ENCODE measurements at regions not wholly inside any gene's neighbourhood (a gene's known extent, or its start where the extent isn't known, plus 50 kb on each side); places are given as distances from the start of the nearest gene placed in this dataset.
"Not testable (repeated sequence)": the region's sequence is repeated elsewhere in the genome, so short reads cannot be mapped to it uniquely, and the experiment has no call there.

GRCh38 chr11:38842991-38843390, 2245.0 kb upstream of the RAG2 start:
- DNase-seq (no peak), ATAC-seq (ENCODE audit: low read depth) (no peak)
- H3K27me3 Mint-ChIP-seq: no peaks in the 10 kb centered on the region
- no peak overlapping the region for H3K27ac Mint-ChIP-seq
- POLR2A ChIA-PET: no interaction called here
- H3K4me3 Mint-ChIP-seq: no peak overlapping the region
- peaks cover 2% of the 10 kb centered on the region for H3K36me3 Mint-ChIP-seq
- no peaks in the 10 kb centered on the region for H3K4me1 Mint-ChIP-seq
- peaks cover 5% of the 10 kb centered on the region for H3K9me3 Mint-ChIP-seq

DNA sequence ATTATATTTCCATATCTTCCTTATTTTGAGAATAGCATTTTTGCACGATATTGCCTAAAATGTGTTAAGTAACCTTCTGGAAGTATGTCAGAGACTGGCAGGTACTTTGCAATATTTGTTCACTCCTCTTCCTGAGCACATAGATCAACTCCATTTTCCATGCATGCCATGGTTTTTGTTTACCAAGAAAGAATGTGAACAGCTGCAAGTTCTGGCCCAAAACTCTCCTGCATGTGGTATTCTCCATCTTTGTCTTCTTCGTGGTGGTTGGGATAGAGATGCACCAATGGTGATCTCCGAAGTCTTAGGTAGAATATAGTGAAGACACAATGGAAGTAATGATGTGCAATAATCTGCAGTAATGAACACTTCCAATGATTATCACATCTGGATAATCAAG, 2241.0 kb upstream of the RAG2 start:
- Mint-ChIP-seq H3K4me1 (no peaks in the 10 kb centered on the region), H3K27me3 (no peaks in the 10 kb centered on the region), H3K9me3 (no peaks in the 10 kb centered on the region), H3K27ac (no peak overlapping the region), H3K4me3 (no peak overlapping the region), H3K36me3 (no peaks in the 10 kb centered on the region)
- ATAC-seq (ENCODE audit: low read depth) (no peak), DNase-seq (no peak)
- POLR2A ChIA-PET: no interaction called here

DNA sequence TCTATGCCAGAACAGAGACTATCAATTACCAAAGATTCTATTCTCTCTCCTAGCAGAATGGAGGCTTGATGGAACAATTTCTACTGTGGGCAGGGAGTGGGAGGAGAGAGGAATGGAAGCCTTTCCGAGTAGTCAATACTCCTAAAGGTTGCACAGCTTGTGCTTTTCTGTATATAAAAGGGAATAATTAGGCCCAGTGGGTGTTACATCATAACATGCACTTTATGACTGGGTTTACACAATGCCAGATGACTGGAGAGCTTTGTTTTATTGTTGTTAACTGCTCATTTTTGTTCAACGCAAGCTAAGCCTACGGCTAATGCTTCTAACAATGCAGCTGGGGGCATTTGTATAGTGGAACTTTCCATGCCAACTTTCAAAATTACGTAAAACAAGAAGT, 2237.9 kb upstream of the RAG2 start:
- H3K36me3 Mint-ChIP-seq: no peaks in the 10 kb centered on the region
- H3K27ac Mint-ChIP-seq: no peak overlapping the region
- no peak for ATAC-seq (ENCODE audit: low read depth)
- H3K9me3 Mint-ChIP-seq: no peaks in the 10 kb centered on the region
- no peak for DNase-seq
- no peaks in the 10 kb centered on the region for H3K4me1 Mint-ChIP-seq
- H3K4me3 Mint-ChIP-seq: no peak overlapping the region
- no peaks in the 10 kb centered on the region for H3K27me3 Mint-ChIP-seq
- POLR2A ChIA-PET: no interaction called here

GRCh38 chr11:38824573-38824972, 2226.5 kb upstream of the RAG2 start:
- no peak overlapping the region for H3K4me3 Mint-ChIP-seq
- no peaks in the 10 kb centered on the region for H3K36me3 Mint-ChIP-seq
- no peak for ATAC-seq (ENCODE audit: low read depth)
- H3K27me3 Mint-ChIP-seq: no peaks in the 10 kb centered on the region
- H3K9me3 Mint-ChIP-seq: peaks cover 16% of the 10 kb centered on the region
- DNase-seq: no peak
- POLR2A ChIA-PET: no interaction called here
- no peaks in the 10 kb centered on the region for H3K4me1 Mint-ChIP-seq
- H3K27ac Mint-ChIP-seq: no peak overlapping the region

DNA sequence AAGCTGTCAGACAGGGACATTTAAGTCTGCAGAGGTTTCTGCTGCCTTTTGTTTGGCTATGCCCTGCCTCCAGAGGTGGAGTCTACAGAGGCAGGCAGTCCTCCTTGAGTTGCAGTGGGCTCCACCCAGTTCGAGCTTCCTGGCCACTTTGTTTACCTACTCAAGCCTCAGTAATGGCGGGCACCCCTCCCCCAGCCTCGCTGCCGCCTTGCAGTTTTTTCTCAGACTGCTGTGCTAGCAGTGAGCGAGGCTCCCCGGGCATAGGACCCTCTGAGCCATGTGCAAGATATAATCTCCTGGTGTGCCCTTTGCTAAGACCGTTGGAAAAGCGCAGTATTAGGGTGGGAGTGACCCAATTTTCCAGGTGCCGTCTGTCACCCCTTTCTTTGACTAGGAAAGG, 2223.8 kb upstream of the RAG2 start:
- H3K4me3 Mint-ChIP-seq; DNase-seq; H3K36me3 Mint-ChIP-seq; ATAC-seq (ENCODE audit: low read depth); POLR2A ChIA-PET; H3K27ac Mint-ChIP-seq; H3K27me3 Mint-ChIP-seq; H3K4me1 Mint-ChIP-seq: not testable (repeated sequence)
- peaks cover 13% of the 10 kb centered on the region for H3K9me3 Mint-ChIP-seq

- POLR2A ChIA-PET: no interaction called here
- ATAC-seq (ENCODE audit: low read depth) (no peak), DNase-seq (no peak)
- no peak overlapping the region for H3K27ac Mint-ChIP-seq
- no peak overlapping the region for H3K4me3 Mint-ChIP-seq
- peaks cover 10% of the 10 kb centered on the region for H3K9me3 Mint-ChIP-seq
- no peaks in the 10 kb centered on the region for H3K27me3 Mint-ChIP-seq
- H3K4me1 Mint-ChIP-seq: no peaks in the 10 kb centered on the region
- H3K36me3 Mint-ChIP-seq: no peaks in the 10 kb centered on the region
Measured at GRCh38 chr11:38819981-38820380, 2221.9 kb upstream of the RAG2 start.

DNA sequence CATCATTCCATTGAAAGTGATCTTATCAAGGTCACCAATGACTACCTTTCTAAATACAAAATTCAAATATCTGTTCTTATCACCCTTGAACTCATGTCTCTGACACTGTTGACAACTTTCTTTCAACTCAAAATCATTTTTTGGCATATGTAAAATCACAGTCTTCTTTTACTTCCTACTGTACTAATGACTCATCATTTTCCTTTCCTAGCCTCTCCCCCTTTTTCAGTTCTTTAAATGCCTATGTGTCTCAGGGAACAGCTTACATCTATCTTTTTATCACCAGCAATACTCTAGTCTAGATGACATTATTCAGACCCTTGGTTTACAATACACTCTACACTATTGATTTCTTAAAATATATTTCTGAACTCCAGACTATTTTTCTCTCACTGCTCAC, 2220.7 kb upstream of the RAG2 start:
- DNase-seq: no peak
- no peak for ATAC-seq (ENCODE audit: low read depth)
- POLR2A ChIA-PET: no interaction called here
- Mint-ChIP-seq H3K4me3 (no peak overlapping the region), H3K36me3 (no peaks in the 10 kb centered on the region), H3K27me3 (no peaks in the 10 kb centered on the region), H3K27ac (no peak overlapping the region), H3K9me3 (peaks cover 6% of the 10 kb centered on the region), H3K4me1 (no peaks in the 10 kb centered on the region)

DNA sequence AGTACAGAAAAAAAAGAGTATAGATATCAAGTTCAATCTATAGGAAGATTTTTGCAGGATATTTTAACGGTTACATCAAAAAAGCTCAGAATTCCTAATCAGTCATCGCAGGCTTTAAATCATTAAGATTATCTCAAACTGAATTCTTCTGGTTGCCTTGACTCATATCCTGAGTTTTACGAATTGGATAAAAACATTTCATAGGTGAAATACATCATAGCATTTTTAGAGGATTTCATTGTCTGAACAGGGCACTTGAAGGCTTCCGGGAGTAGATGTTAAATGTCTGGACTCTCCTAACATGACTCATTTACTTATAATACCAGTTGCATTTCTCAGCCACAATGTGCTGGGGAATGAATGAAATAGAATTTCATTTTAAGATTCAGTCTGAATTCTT, 2216.6 kb upstream of the RAG2 start:
- DNase-seq (no peak), ATAC-seq (ENCODE audit: low read depth) (no peak)
- H3K4me3 Mint-ChIP-seq: no peak overlapping the region
- H3K9me3 Mint-ChIP-seq: peaks cover 8% of the 10 kb centered on the region
- POLR2A ChIA-PET: no interaction called here
- H3K27me3 Mint-ChIP-seq: no peaks in the 10 kb centered on the region
- H3K27ac Mint-ChIP-seq: no peak overlapping the region
- no peaks in the 10 kb centered on the region for H3K36me3 Mint-ChIP-seq
- no peaks in the 10 kb centered on the region for H3K4me1 Mint-ChIP-seq

DNA sequence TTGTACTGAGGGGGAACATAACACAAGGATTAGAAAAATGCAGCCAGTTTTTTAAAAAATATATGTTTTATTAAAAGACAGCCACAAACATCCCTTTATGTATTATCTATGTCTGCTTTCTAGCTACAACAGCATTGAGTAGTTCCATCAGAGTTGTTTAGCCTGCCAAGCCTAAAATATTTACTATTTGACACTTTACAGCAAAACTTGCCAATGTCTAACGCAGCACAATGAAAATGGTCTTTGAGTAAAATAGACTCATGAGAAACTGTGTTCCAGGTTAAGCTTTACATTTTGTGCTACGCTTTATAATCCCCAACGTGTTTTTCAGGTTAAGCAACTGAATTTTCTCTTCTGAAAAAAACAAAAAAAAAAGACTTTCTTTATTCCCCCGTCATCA, 2211.5 kb upstream of the RAG2 start:
- Mint-ChIP-seq H3K27ac (no peak overlapping the region), H3K27me3 (no peaks in the 10 kb centered on the region), H3K4me1 (no peaks in the 10 kb centered on the region), H3K4me3 (no peak overlapping the region), H3K9me3 (peaks cover 5% of the 10 kb centered on the region), H3K36me3 (no peaks in the 10 kb centered on the region)
- DNase-seq: no peak
- POLR2A ChIA-PET: no interaction called here
- ATAC-seq (ENCODE audit: low read depth): no peak

GRCh38 chr11:38796281-38796680, 2198.2 kb upstream of the RAG2 start:
- POLR2A ChIA-PET: no interaction called here
- DNase-seq (no peak), ATAC-seq (ENCODE audit: low read depth) (no peak)
- Mint-ChIP-seq H3K27me3 (no peaks in the 10 kb centered on the region), H3K4me3 (no peak overlapping the region), H3K9me3 (no peaks in the 10 kb centered on the region), H3K4me1 (no peaks in the 10 kb centered on the region), H3K27ac (no peak overlapping the region), H3K36me3 (no peaks in the 10 kb centered on the region)

- POLR2A ChIA-PET: no interaction called here
- DNase-seq: no peak
- H3K27ac Mint-ChIP-seq: no peak overlapping the region
- H3K36me3 Mint-ChIP-seq: no peaks in the 10 kb centered on the region
- no peaks in the 10 kb centered on the region for H3K9me3 Mint-ChIP-seq
- no peak for ATAC-seq (ENCODE audit: low read depth)
- no peaks in the 10 kb centered on the region for H3K4me1 Mint-ChIP-seq
- H3K27me3 Mint-ChIP-seq: no peaks in the 10 kb centered on the region
- no peak overlapping the region for H3K4me3 Mint-ChIP-seq
Measured at GRCh38 chr11:38795027-38795426, 2197.0 kb upstream of the RAG2 start.

- no peaks in the 10 kb centered on the region for H3K36me3 Mint-ChIP-seq
- no peaks in the 10 kb centered on the region for H3K4me1 Mint-ChIP-seq
- DNase-seq (no peak), ATAC-seq (ENCODE audit: low read depth) (no peak)
- peaks cover 1% of the 10 kb centered on the region for H3K9me3 Mint-ChIP-seq
- POLR2A ChIA-PET: no interaction called here
- H3K27me3 Mint-ChIP-seq: no peaks in the 10 kb centered on the region
- H3K27ac Mint-ChIP-seq: no peak overlapping the region
- H3K4me3 Mint-ChIP-seq: no peak overlapping the region
Measured at GRCh38 chr11:38791346-38791961, 2193.4 kb upstream of the RAG2 start.

DNA sequence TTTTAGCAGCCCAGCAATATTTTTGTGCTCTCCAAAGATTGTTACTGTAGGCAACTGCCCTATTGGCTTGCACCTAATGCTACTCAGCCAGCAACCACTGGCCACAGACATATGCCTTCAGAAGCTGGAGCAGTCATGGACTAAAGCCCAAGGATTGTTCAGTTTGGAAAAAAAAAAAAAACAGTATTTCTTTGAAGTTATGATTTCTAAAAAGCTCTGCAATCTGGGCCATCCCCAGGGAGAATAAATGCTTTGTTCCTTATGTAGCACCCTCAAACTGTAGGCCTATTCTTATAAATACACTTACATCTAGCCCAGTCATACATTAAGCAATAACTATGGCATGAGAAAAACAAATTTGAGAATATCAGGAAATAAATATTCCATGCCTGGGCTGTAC, 2190.5 kb upstream of the RAG2 start:
- Mint-ChIP-seq H3K27ac (no peak overlapping the region), H3K36me3 (no peaks in the 10 kb centered on the region), H3K4me1 (no peaks in the 10 kb centered on the region), H3K9me3 (peaks cover 3% of the 10 kb centered on the region), H3K4me3 (no peak overlapping the region), H3K27me3 (no peaks in the 10 kb centered on the region)
- DNase-seq: no peak
- no peak for ATAC-seq (ENCODE audit: low read depth)
- POLR2A ChIA-PET: no interaction called here

GRCh38 chr11:38784164-38784563, 2186.1 kb upstream of the RAG2 start:
- Mint-ChIP-seq H3K9me3 (peaks cover 4% of the 10 kb centered on the region), H3K4me3 (no peak overlapping the region), H3K4me1 (no peaks in the 10 kb centered on the region), H3K27ac (no peak overlapping the region), H3K36me3 (no peaks in the 10 kb centered on the region), H3K27me3 (no peaks in the 10 kb centered on the region)
- DNase-seq: no peak
- POLR2A ChIA-PET: no interaction called here
- ATAC-seq (ENCODE audit: low read depth): no peak

DNA sequence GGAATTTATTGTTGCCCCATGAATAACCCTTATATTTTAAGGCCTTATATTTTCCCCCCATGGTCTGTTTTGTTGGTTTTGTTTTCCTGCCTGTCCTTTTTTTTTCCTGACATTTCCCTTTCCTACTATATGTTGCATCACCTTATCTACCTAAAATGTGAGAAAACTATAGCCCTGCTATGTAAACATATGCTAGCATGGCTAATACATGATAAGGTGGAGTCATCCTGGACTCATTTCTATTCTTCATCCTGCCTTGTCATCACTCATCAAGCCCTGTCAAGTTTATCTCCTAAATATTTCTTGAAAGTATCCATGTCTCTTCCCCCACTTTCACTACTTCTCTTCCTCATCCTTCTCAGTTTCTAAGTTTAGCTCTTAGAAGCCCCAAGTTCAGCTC, 2168.8 kb upstream of the RAG2 start:
- no peaks in the 10 kb centered on the region for H3K36me3 Mint-ChIP-seq
- no peak for ATAC-seq (ENCODE audit: low read depth)
- peaks cover 7% of the 10 kb centered on the region for H3K9me3 Mint-ChIP-seq
- H3K4me1 Mint-ChIP-seq: no peaks in the 10 kb centered on the region
- no peak overlapping the region for H3K4me3 Mint-ChIP-seq
- no peak for DNase-seq
- POLR2A ChIA-PET: no interaction called here
- H3K27me3 Mint-ChIP-seq: no peaks in the 10 kb centered on the region
- no peak overlapping the region for H3K27ac Mint-ChIP-seq

Data from activated naive CD8-positive, alpha-beta T cell treated with anti-CD3 and anti-CD28 coated beads, Interleukin-2, amount 10 ng/mL, durations not matched to agents 7 days and 5 days (primary cell).